ENCODE measurements at regions not wholly inside any gene's neighbourhood (a gene's known extent, or its start where the extent isn't known, plus 50 kb on each side); places are given as distances from the start of the nearest gene placed in this dataset.
"Not testable (repeated sequence)": the region's sequence is repeated elsewhere in the genome, so short reads cannot be mapped to it uniquely, and the experiment has no call there.

GRCh38 chr12:124474709-124475108 lies 92.7 kb downstream of the NCOR2 start:
- FAIRE-seq, result no peak

- no peak for FAIRE-seq
Observed at GRCh38 chr12:124472690-124473279, 94.6 kb downstream of the NCOR2 start.

GRCh38 chr12:124471828-124472227 lies 95.6 kb downstream of the NCOR2 start:
- FAIRE-seq, result no peak

GRCh38 chr12:124470806-124471205 lies 96.6 kb downstream of the NCOR2 start:
- FAIRE-seq, result no peak

GRCh38 chr12:124470139-124470538 lies 97.3 kb downstream of the NCOR2 start:
- no peak for FAIRE-seq

GRCh38 chr12:124469193-124469888 lies 98.1 kb downstream of the NCOR2 start:
- FAIRE-seq, result no peak

GRCh38 chr12:124467549-124467948 lies 99.9 kb downstream of the NCOR2 start:
- not testable (repeated sequence) for FAIRE-seq

- FAIRE-seq, result no peak
Observed at GRCh38 chr12:124466216-124467128, 100.9 kb downstream of the NCOR2 start.

GRCh38 chr12:124465473-124465872 lies 101.9 kb downstream of the NCOR2 start:
- no peak for FAIRE-seq

- no peak for FAIRE-seq
Observed at GRCh38 chr12:124464830-124465229, 102.6 kb downstream of the NCOR2 start.

- FAIRE-seq, result no peak
Observed at GRCh38 chr12:124464062-124464461, 103.3 kb downstream of the NCOR2 start.

GRCh38 chr12:124463341-124463921 lies 104.0 kb downstream of the NCOR2 start:
- FAIRE-seq, result no peak

- FAIRE-seq, result no peak
Observed at GRCh38 chr12:124462750-124463149, 104.7 kb downstream of the NCOR2 start.

- FAIRE-seq, result no peak
Observed at GRCh38 chr12:124461851-124462623, 105.4 kb downstream of the NCOR2 start.

GRCh38 chr12:124461241-124461673 lies 106.2 kb downstream of the NCOR2 start:
- no peak for FAIRE-seq

GRCh38 chr12:124460771-124461170 lies 106.6 kb downstream of the NCOR2 start:
- no peak for FAIRE-seq

GRCh38 chr12:124459852-124460645 lies 107.4 kb downstream of the NCOR2 start:
- no peak for FAIRE-seq

GRCh38 chr12:124458992-124459851 lies 108.2 kb downstream of the NCOR2 start:
- no peak for FAIRE-seq

- FAIRE-seq, result no peak
Observed at GRCh38 chr12:124458220-124458991, 109.0 kb downstream of the NCOR2 start.

All from colon (tissue), 2 donors.